Activated CD4-positive, alpha-beta T cell treated with anti-CD3 and anti-CD28 coated beads for 1 hour (primary cell): ENCODE measurements at regions not wholly inside any gene's neighbourhood (a gene's known extent, or its start where the extent isn't known, plus 50 kb on each side); places are given as distances from the start of the nearest gene placed in this dataset.
"Not testable (repeated sequence)": the region's sequence is repeated elsewhere in the genome, so short reads cannot be mapped to it uniquely, and the experiment has no call there.

Experiments used
- DNase-seq: peaks from one replicate; pipeline ENCODE4 v3.0.0-alpha.2; 2020

DNA sequence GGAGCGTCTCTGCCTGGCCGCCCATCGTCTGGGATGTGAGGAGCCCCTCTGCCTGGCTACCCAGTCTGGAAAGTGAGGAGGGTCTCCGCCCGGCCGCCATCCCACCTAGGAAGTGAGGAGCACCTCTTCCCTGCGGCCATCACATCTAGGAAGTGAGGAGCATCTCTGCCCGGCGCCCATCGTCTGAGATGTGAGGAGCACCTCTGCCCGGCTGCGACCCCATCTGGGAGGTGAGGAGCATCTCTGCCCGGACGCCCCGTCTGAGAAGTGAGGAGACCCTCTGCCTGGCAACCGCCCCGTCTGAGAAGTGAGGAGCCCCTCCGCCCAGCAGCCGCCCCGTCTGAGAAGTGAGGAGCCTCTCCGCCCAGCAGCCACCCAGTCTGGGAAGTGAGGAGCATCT, 84.5 kb downstream of the IDS start:
- not testable (repeated sequence) for DNase-seq

GRCh38 chrX:149398027-149398426, 107.1 kb downstream of the IDS start:
- no peak for DNase-seq

- DNase-seq, result no peak
Measured at GRCh38 chrX:149392921-149393320, 112.2 kb downstream of the IDS start.

DNA sequence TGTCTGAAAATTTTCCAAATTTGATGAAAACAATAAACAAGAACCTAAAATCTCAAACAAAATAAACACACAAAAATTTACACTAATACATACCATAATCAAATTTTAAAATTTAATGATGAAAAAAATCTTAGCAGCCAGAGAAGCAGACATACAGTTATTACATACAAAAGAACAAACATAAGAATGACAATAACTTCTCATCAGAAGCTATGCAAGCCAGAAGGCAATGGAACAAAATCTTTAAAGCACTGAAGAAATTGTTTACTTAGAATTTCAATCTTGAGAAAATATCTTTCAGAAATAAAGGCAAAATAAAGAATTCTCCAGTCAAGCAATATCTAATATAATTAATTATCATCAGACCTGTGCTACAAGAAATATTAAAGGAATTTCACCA, 121.3 kb downstream of the IDS start:
- DNase-seq, result no peak

DNA sequence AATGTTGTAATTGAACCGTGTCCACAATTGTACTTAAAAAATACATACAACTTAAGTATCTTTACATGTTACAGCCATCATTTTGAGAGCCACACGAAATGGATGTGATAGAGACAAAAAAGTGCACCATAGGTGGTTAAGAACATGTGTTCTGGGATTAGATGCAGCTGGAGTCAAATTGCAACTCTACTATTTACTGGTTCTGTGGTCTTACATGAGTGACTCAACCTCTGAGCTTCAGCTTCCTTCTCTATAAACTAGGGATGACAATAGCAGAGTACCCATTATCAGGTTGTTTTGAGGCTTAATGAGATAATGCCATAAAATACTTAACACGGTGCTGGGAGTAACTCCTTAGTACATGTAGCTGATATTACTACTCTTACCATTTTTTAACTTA, 130.4 kb downstream of the IDS start:
- DNase-seq, result no peak

GRCh38 chrX:149372866-149373265, 132.2 kb downstream of the IDS start:
- no peak for DNase-seq

DNA sequence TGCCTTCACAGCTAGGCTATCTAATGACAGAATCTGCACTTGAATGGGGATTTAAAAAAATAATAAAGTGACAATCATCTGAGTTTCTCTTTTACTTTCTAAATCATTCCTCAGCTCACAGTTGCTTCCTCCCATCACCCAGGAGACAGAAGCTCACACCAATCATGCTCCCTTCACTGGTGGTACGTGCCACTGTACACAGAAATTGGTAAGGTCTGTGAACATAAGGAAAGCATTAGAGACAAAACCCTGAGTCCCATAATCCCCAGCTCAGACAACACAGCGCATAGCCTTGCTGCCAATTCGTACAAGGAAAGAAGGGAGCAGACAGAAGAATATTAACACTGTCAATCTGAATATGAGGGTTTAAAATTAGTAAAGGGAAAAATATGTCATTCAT, 133.1 kb downstream of the IDS start:
- no peak for DNase-seq

- DNase-seq, result no peak
Measured at GRCh38 chrX:149370097-149370496, 135.0 kb downstream of the IDS start.

GRCh38 chrX:149365552-149365951, 139.6 kb downstream of the IDS start:
- DNase-seq, result no peak

DNA sequence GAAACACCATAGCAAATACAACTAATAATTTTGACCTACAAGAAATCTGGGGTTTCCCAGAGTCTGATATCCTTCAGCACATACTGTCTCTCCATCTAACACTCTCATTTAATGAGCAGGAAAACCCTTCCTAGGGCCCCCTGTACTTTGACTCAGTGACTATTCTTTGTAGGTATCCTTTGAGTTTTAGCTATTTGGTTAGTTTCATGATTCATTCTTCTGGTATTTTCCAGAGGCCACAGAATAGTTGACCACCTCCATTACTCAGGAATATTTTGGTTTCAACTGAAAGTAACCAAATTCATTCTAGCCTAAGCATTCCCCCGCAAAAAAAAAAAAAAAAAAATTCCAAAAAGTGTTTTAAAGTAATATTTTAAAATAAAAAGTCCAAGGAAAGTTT, 140.0 kb downstream of the IDS start:
- DNase-seq, result no peak

GRCh38 chrX:149363965-149364364, 141.1 kb downstream of the IDS start:
- no peak for DNase-seq

GRCh38 chrX:149346306-149346705, 158.8 kb downstream of the IDS start:
- DNase-seq, result no peak

GRCh38 chrX:149322316-149322715, 182.8 kb downstream of the IDS start:
- no peak for DNase-seq

- no peak for DNase-seq
Measured at GRCh38 chrX:149313871-149314371, 191.2 kb downstream of the IDS start.

- DNase-seq, result no peak
Measured at GRCh38 chrX:149312988-149313387, 192.1 kb downstream of the IDS start.

- DNase-seq, result no peak
Measured at GRCh38 chrX:149312097-149312496, 193.0 kb downstream of the IDS start.

DNA sequence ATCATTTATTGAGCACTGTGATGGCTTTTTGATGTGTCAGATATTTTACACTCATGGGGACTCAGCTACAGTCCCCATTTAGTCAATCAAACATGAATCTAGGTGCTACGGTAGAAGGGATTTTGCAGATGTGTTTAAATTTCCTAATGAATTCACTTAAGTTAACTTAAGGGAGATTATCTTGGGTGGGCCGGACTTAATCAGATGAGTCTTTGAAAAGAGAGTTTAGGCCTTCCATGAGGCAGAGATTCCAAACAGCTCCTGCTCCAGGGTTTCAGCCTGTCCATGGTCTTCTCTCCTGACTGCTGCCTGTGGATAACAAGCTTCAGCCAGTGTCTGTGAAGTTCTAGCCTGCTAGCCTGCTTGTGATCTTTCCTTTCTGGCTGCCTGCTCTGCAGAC, 202.4 kb downstream of the IDS start:
- DNase-seq, result no peak

- no peak for DNase-seq
Measured at GRCh38 chrX:149298111-149298510, 207.0 kb downstream of the IDS start.

GRCh38 chrX:149296092-149296491, 209.0 kb downstream of the IDS start:
- DNase-seq, result no peak

GRCh38 chrX:149286940-149287349, 218.2 kb downstream of the IDS start:
- peak; percentile 8 for DNase-seq

DNA sequence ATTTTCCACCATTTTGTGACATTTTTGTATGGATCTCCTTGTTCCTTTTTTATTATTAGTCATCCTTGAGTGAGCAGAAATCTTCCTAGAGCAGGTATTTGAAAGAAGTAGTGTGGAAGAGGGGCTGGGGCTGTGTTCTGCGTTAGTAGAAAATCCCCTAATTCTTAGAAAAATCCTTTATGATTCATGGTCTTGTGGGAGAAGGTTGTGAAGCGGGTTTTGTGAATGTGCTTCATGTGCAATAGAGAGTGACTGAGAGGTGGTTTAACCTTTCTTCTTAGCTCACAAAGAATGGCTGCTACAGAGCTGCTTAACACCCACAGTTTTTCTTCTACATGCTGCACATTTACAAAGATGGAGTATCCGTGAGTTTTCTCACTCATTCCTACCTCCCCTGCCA, 220.5 kb downstream of the IDS start:
- no peak for DNase-seq

DNA sequence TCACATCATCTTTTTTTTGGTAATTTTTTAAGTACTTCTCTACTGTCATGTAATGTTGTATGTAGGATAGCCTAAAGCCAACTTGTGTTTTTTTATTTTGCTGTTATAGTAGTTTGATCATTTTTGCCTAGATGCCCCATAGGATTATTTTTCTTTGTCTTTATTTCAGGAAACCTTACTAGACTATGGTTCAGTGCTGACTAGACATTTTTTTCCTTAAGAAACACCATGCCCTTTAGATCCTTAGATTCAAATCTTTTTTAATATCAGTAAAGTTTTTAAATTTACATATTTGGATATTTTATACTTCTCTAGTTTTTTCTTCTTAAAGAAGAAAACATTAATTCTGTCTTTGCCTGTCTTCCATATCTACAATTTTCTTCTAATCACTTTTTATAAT, 221.3 kb downstream of the IDS start:
- no peak for DNase-seq

DNA sequence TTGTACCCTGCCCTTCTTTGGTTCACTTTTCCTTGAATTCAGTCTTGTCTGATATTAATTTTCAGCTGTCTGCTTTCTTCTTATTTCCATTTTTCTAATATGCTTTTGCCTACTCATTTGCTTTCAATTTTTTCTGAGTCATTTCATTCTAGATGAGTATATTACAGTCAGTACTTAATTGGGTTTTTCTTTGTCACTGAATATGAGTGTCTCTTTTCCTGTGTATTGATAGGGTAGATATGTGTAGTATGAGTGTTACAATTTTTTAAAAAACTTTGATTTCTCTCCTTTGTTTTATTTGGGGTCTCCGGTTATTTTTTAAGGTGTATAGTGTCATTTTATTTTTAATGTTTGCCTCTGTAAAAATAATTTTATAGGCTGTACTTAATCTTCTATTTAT, 222.2 kb downstream of the IDS start:
- no peak for DNase-seq

DNA sequence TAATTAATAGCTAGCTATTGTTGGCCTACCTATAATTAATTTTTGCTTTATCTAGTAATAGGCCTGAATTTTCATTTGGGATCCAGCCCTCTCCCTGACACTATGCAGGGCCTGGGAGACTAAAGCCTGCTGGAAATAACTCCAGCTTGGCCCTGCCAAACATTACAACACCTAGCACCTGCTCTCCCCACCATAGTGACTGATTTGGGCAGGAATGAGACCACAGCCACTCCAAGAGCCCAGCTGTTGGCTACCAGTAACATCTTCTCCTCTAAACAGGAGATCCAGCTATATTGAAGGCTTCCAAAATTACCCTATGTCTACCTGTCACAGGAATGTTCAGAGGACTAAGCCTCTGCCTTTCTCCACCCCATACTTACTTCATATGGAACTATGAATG, 225.1 kb downstream of the IDS start:
- DNase-seq, result no peak

DNA sequence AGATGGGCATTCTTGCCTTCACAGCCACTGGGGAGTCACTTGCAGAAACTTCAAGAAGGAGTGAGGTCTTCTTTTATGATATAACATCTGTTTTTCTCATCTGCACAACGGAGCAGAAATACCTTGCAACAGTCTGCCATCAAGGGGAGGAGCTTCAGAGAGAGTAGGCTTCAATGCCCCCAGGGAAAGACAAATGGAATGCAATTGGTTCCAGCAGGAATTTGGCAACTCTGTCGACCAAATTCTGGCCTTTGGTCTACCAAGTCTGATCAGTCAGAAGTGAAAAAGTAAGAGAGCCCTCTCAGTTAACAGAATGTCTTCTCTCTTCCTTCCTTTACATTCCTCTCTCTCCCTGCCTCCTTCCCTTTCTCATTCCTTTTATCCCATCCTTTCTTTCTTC, 229.3 kb downstream of the IDS start:
- no peak for DNase-seq

DNA sequence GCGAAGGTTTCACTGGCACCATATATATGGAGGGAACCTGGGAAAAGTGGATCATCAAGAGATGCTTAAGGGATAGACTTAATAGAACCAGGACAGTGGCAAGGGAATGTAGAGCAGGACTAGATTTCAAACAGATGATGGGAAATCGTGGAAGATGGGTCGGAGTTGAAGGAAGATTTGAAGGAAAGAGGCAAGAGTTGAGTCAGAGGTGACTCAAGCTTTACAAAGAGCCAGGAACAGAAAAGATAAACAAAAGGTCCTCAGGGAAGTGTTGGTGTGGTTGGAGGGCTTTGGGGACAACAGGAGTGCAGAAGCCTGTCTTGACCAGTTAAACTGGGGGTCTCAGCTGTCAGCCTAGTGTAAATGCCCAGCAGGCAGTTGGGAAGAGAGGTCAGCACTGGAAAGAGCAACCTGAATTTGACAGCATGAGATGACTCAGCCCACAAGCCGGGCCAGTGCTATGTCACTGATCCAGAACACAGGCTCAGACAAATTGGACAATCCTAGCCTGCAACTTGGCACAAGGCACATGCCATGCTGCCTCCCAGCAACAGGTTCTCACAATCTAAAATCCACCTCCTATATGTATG, 230.5 kb downstream of the IDS start:
- DNase-seq, result no peak
